ENCODE measurements at regions not wholly inside any gene's neighbourhood (a gene's known extent, or its start where the extent isn't known, plus 50 kb on each side); places are given as distances from the start of the nearest gene placed in this dataset.

- Histone ChIP-seq H4K20me1 (ENCODE audit: control insufficient read depth, extremely low read depth, insufficient read depth, low read length) (no peaks in the 10 kb centered on the region), H2AFZ (ENCODE audit: low read length) (no peak overlapping the region), H3K4me3 (replicated peaks in 1 of 4; ENCODE audit: control extremely low read depth in 1 of 4, insufficient read depth in 1 of 4, low read depth in 3 of 4, low read length in 4 of 4) (no peak overlapping the region), H3K9me3 (ENCODE audit: control insufficient read depth, insufficient read depth, low read depth, low read length) (no peaks in the 10 kb centered on the region), H3K4me2 (ENCODE audit: extremely low read depth, insufficient read depth, low read length) (no peak overlapping the region), H3K36me3 (ENCODE audit: control insufficient read depth, insufficient read depth, low read length) (no peaks in the 10 kb centered on the region), H3K79me2 (ENCODE audit: control insufficient read depth, insufficient read depth, low read length) (no peaks in the 10 kb centered on the region), H3K27ac (ENCODE audit: insufficient read depth, low read length) (no peak overlapping the region), H3K27me3 (ENCODE audit: control insufficient read depth, insufficient read depth, low read length) (no peaks in the 10 kb centered on the region), H3K4me1 (ENCODE audit: control insufficient read depth, extremely low read depth, insufficient read depth, low read length) (no peaks in the 10 kb centered on the region), H3K9ac (ENCODE audit: insufficient read depth, low read length) (no peak overlapping the region)
- TF ChIP-seq CTCF (conservative IDR thresholded peaks at IDR 0.05 in 1 of 2, IDR thresholded peaks at IDR 0.05 in 1 of 2; ENCODE audit: low read depth in 1 of 2, low read length in 2 of 2), result no peak
- TF ChIP-seq EZH2 (IDR thresholded peaks at IDR 0.05; ENCODE audit: low read length, missing control alignments), result no peak
- no peak for DNase-seq (ENCODE audit: low read depth in 2 of 2)
Measured at GRCh38 chr14:66115740-66116502, 370.2 kb upstream of the CCDC196 start.

GRCh38 chr14:66116732-66117131 lies 369.4 kb upstream of the CCDC196 start:
- H4K20me1 ChIP-seq (ENCODE audit: control insufficient read depth, extremely low read depth, insufficient read depth, low read length), result no peaks in the 10 kb centered on the region
- H2AFZ ChIP-seq (ENCODE audit: low read length), result no peak overlapping the region
- no peak for DNase-seq (ENCODE audit: low read depth in 2 of 2)
- no peaks in the 10 kb centered on the region for H3K36me3 ChIP-seq (ENCODE audit: control insufficient read depth, insufficient read depth, low read length)
- H3K79me2 ChIP-seq (ENCODE audit: control insufficient read depth, insufficient read depth, low read length), result no peaks in the 10 kb centered on the region
- H3K9me3 ChIP-seq (ENCODE audit: control insufficient read depth, insufficient read depth, low read depth, low read length), result no peaks in the 10 kb centered on the region
- H3K4me2 ChIP-seq (ENCODE audit: extremely low read depth, insufficient read depth, low read length), result no peak overlapping the region
- TF ChIP-seq CTCF (conservative IDR thresholded peaks at IDR 0.05 in 1 of 2, IDR thresholded peaks at IDR 0.05 in 1 of 2; ENCODE audit: low read depth in 1 of 2, low read length in 2 of 2) (no peak), EZH2 (IDR thresholded peaks at IDR 0.05; ENCODE audit: low read length, missing control alignments) (no peak)
- no peaks in the 10 kb centered on the region for H3K27me3 ChIP-seq (ENCODE audit: control insufficient read depth, insufficient read depth, low read length)
- H3K4me3 ChIP-seq (replicated peaks in 1 of 4; ENCODE audit: control extremely low read depth in 1 of 4, insufficient read depth in 1 of 4, low read depth in 3 of 4, low read length in 4 of 4), result no peak overlapping the region
- no peak overlapping the region for H3K27ac ChIP-seq (ENCODE audit: insufficient read depth, low read length)
- H3K4me1 ChIP-seq (ENCODE audit: control insufficient read depth, extremely low read depth, insufficient read depth, low read length), result no peaks in the 10 kb centered on the region
- no peak overlapping the region for H3K9ac ChIP-seq (ENCODE audit: insufficient read depth, low read length)

- H3K27ac ChIP-seq (ENCODE audit: insufficient read depth, low read length), result no peak overlapping the region
- peak; percentile 19 to 84 for DNase-seq (ENCODE audit: low read depth in 2 of 2)
- H3K4me1 ChIP-seq (ENCODE audit: control insufficient read depth, extremely low read depth, insufficient read depth, low read length), result no peaks in the 10 kb centered on the region
- no peaks in the 10 kb centered on the region for H3K27me3 ChIP-seq (ENCODE audit: control insufficient read depth, insufficient read depth, low read length)
- no peaks in the 10 kb centered on the region for H3K36me3 ChIP-seq (ENCODE audit: control insufficient read depth, insufficient read depth, low read length)
- TF ChIP-seq CTCF (conservative IDR thresholded peaks at IDR 0.05 in 1 of 2, IDR thresholded peaks at IDR 0.05 in 1 of 2; ENCODE audit: low read depth in 1 of 2, low read length in 2 of 2), result no peak
- no peak for TF ChIP-seq EZH2 (IDR thresholded peaks at IDR 0.05; ENCODE audit: low read length, missing control alignments)
- H4K20me1 ChIP-seq (ENCODE audit: control insufficient read depth, extremely low read depth, insufficient read depth, low read length), result no peaks in the 10 kb centered on the region
- no peak overlapping the region for H3K4me3 ChIP-seq (replicated peaks in 1 of 4; ENCODE audit: control extremely low read depth in 1 of 4, insufficient read depth in 1 of 4, low read depth in 3 of 4, low read length in 4 of 4)
- no peak overlapping the region for H3K4me2 ChIP-seq (ENCODE audit: extremely low read depth, insufficient read depth, low read length)
- no peak overlapping the region for H2AFZ ChIP-seq (ENCODE audit: low read length)
- H3K9ac ChIP-seq (ENCODE audit: insufficient read depth, low read length), result no peak overlapping the region
- H3K9me3 ChIP-seq (ENCODE audit: control insufficient read depth, insufficient read depth, low read depth, low read length), result no peaks in the 10 kb centered on the region
- H3K79me2 ChIP-seq (ENCODE audit: control insufficient read depth, insufficient read depth, low read length), result no peaks in the 10 kb centered on the region
Measured at GRCh38 chr14:66117600-66117999, 368.6 kb upstream of the CCDC196 start.

All from fibroblast of lung (primary cell).